ENCODE measurements at regions not wholly inside any gene's neighbourhood (a gene's known extent, or its start where the extent isn't known, plus 50 kb on each side); places are given as distances from the start of the nearest gene placed in this dataset.

- TF ChIP-seq, protein P1, sequence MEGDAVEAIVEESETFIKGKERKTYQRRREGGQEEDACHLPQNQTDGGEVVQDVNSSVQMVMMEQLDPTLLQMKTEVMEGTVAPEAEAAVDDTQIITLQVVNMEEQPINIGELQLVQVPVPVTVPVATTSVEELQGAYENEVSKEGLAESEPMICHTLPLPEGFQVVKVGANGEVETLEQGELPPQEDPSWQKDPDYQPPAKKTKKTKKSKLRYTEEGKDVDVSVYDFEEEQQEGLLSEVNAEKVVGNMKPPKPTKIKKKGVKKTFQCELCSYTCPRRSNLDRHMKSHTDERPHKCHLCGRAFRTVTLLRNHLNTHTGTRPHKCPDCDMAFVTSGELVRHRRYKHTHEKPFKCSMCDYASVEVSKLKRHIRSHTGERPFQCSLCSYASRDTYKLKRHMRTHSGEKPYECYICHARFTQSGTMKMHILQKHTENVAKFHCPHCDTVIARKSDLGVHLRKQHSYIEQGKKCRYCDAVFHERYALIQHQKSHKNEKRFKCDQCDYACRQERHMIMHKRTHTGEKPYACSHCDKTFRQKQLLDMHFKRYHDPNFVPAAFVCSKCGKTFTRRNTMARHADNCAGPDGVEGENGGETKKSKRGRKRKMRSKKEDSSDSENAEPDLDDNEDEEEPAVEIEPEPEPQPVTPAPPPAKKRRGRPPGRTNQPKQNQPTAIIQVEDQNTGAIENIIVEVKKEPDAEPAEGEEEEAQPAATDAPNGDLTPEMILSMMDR (IDR thresholded peaks at IDR 0.05; ENCODE audit: low read depth, low read length), result no peak
- no peak for TF ChIP-seq POLR2A (IDR thresholded peaks at IDR 0.05; ENCODE audit: extremely low read depth, insufficient read length)
- TF ChIP-seq, protein P2, sequence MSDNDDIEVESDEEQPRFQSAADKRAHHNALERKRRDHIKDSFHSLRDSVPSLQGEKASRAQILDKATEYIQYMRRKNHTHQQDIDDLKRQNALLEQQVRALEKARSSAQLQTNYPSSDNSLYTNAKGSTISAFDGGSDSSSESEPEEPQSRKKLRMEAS (IDR thresholded peaks at IDR 0.05; ENCODE audit: low read depth, low read length), result no peak
These were observed 135.5 kb downstream of the GLI2 start for GRCh38 chr2:120871016-120871635.

All from NB4 (cell line).